ENCODE measurements at regions not wholly inside any gene's neighbourhood (a gene's known extent, or its start where the extent isn't known, plus 50 kb on each side); places are given as distances from the start of the nearest gene placed in this dataset.
"Not testable (repeated sequence)": the region's sequence is repeated elsewhere in the genome, so short reads cannot be mapped to it uniquely, and the experiment has no call there.

DNA sequence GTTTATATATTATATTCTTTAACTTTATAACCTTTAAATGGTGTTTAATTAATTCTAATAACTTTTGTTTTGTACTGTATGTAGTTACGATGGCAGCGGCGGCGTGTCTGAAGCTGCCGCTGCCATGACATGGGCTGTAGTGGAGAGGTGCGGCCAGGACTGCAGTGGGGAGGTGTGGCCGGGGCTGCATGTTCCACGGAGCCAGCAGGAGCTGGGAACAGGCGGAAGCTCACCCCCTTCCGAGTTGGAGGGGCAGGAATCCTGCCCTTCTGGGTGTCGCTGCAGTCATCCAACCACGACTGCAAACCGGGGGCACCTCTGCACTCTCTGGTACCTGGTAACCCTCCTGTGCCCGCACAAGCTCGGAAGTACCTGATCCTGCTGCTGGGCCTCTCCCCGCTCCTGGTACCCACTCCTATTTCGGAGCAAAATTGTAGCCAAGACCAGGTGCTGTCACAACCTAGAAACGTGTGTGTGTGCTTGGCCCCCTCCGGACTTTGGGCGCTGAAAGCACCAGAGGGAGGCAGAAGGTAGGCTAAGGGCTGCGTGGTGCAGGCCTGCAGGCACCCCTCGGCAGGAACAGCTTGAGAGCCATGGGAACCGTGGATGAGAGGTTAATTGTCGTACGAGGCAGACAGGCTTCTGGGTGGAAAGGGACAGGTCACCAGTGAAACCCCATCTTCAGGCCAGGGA is 1329.7 kb upstream of the SLC39A10 start:
- no peak for DNase-seq

DNA sequence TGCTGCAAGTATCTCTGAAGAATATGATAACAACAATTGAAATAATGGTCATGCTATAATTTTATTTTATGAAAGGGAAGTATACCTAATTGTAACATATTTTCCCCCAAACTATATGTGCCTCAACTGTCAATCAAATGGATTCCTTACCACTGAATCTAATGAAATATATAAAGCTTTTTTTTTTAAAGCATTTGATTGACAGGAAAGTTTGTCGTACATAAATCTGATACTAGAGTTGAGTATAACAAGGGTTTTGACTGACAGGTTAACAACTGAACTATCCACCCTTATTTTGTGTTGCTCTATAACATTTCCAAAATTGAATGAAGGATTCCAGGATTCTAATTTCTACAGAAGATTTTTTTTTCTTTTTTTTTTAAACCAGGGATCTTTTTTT is 1333.3 kb upstream of the SLC39A10 start:
- no peak for DNase-seq

DNA sequence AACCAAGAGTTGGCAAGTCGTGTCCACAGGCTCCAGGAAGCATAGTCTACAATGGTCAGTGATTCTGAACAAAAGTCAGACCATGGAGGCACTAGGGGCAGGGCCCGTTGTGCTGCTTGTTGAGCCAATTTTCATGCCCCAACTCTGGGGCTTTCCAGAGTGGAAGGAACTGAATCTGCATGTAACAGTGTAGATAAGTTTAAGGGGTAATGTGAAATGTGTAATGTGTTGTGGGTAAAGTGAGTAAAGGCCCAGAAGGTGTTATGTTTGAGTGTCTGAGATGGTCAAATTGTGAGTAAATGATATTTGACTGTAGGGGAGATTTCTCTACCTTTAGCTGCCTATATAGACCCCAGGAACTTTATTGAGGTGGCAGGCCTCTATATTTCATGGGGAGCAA is 1336.5 kb upstream of the SLC39A10 start:
- no peak for DNase-seq

DNA sequence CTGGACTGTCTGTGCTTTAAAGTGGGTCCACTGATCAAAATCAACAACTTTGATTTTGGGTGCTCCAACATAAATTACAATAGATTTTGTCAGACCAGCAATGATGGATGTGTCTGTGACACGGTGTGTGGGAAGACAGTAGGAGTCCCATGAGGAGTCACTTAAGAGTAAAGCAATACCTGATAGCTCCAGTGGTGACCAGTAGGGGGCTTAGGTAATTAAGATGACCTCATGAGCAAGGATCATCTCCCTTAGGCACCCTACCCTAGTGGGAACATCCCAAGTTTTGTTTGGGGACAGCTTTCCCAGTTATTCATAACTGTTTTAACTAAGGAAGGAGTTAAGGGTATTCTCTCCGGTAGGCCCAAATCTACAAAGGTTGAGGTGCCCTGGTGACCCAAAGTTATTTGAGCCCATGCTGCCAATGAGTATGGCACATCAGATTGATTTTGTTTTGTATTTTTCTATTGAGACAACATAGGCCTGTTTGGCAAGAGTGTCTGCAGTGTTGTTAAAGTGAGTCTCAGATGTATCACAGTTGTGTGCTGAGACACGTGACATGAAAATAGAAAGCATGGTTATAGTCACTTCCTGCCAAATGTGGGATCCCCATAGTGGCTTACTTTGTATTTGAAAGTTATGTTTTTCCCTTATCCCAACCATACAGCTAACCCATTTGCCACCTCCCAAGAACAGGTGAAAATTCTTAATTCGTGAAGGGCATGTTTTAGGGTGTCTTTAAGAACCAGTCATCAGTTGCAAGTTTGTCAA is 1337.6 kb upstream of the SLC39A10 start:
- DNase-seq = no peak

DNA sequence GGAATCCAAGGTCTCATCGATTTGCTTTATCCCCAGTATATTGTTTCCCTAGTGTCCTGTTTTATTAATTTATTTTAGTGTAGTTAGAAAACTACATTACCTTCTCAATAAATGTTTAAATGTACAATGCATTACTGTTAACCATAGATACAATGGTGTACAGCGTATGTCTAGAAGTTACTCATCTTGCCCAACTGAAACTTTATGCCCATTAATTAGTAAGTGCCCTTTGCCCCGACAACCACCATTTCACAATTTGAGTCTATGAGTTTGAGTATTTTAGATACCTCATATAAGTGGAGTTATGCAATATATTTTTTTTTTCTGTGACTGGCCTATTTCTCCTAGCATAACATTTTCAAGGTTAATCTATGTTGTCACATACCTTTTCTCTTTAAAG is 1343.0 kb upstream of the SLC39A10 start:
- DNase-seq = no peak

DNA sequence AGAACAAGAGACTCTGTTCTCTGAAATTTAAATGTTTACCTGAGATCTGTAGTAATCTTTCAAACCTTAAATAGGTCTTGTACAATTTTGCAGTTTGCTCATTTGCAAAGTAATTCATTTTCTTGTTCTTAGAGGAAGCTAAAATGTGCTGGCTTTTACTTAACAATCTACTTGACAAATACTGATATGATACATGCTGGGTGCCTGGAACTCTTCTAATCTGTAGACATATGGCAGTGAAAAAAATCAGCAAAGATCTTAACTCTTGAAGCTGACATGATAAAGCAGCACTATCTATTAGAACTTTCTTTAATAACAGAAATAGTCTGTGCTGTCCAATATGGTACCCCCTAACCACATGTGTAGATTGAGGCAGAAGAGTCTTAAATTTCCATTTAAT is 1352.8 kb upstream of the SLC39A10 start:
- DNase-seq = no peak

DNA sequence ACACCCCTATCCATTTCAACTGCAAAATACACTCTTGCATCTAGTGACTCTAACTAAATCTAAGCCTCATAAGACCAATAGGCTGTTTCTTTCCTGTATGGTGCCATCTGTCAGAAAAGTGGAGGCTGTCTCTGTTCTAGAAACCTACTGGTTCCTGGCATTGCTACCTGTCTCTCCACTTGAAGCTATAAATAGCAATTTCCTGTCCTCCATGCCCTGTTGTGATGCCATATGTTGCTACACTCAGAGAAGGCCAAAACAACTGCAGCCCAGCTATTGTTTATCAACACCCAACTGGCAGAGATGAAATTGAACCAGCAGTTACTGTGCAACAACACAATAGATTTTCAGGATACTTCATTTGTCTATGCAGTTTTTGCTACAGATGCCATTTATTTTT is 1355.1 kb upstream of the SLC39A10 start:
- DNase-seq = peak; percentile 8

DNA sequence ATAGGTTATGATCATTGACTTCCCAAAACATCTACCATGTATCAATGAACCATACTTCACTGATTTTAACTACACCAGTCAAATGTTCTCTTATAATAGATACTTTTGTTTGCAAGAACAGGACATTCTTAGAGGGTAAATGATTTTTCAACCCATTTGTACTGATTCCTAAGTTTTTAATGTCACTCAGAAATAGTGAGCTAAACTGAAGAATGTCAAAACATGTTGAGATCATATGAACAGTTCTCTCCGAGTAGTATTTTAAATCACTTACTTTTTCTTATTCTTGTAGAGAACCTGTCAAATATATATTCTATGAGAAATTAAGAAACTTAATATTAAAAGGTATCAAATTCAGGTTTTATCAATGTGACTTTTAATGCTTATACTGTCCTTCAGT is 1362.9 kb upstream of the SLC39A10 start:
- DNase-seq = no peak

DNA sequence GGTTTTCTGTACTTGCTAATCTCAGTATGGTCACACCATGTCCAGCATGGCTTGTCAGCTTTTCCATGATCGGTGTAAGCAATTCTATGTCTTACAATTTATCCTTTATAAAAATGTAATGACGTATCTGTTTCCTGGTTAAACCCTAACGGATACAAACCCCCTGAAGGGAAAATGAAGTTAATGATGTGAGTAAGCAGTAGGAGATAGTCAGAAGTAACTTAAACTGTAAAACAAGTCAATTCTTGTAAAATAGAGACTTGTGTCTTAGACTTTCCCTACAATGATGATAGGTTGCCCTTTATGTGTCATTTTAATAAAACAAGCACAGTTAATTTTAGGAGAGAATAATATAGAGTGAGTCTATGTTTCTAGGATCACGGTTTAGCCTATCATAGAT is 1365.9 kb upstream of the SLC39A10 start:
- no peak for DNase-seq

DNA sequence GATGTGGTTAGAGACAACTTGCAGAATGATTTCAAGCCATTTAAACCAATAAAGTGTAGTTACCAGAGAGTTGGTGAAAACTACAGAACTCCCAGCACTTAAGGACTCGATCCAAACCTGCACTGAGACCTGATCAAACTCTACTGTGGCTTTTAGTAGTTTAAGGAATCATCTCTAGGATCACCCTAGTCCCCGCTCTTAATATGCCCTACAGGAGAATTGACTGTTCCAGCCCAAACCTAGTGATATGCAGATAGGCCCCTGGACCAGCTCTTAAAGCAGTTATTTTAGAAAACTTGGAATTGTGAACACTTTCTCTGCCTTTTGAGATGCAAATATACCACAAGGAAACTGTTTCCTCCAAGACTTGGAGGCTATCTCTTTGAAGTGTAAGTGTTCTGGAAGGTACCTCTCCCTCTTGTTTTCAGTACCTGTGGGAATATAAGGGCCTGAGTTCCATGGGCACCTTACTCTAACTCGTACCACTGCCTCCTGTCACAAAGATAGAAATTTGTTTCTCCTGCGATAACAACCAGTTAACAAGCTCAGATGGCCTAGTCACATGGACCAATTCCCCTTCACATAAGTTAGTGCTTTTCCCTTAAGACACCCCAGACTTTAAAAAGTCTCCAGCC is 1367.2 kb upstream of the SLC39A10 start:
- no peak for DNase-seq

DNA sequence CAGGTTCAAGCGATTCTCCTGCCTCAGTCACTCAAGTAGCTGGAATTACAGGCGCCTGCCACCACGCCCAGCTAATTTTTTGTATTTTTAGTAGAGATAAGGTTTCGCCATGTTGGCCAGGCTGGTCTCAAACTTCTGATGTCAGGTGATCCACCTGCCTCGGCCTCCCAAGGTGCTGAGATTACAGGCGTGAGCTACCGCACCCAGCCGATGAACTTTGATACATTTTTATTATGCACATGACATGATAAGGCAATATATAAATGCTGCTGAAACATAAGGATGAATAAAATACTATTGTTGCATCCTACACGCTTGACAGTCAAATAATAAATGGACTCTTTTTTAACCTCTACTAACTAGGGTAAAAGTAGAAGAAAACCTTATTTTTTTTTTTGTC is 1380.4 kb upstream of the SLC39A10 start:
- not testable (repeated sequence) for DNase-seq

DNA sequence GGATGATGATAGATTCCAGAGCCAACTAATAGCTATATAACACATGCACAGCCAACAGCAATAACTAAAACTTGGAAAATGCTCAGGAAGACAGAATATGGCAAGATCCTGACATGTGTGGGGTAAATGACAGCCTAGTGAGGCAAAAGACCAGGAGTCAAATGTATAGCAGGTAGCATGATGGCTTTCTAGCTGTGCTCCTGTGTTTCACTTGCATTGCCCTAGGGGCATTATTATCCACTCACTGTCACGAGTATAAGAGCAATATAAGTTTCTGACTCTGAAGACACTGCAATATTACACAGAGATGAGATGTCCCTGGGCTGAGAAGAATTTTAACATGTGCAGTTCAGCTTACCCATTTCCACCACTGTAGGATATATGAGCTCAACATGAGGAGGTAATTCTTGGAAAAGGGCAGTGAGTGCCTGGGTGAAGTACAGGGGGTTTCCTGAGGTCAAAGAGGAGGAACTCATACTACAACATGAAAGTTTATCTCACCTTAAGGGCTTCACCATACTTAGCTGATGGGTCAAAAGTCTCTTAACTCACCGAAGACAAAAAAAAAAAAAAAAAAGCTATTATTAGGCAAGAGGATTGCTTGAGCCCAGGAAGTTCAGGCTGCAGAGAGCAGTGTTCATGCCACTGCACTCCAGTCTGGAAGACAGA is 1385.6 kb upstream of the SLC39A10 start:
- DNase-seq = no peak

DNA sequence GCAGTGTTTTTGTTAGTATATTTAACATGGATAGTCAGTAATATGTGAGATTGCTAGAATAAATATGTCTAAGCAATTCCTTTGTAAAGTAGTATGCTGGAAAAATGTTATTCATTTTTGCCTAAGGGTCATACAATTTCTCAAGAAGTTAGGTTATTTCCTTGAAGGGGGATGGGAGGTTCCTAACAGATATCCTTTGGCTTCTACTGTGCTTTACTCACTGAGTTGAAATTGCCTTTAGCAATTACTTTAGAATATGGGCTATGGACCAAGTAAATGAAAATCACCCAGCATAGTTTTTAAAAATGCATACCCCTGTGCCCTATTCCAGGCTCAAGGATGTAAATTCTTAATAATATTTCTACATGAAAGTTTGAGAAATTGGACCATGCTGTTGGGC is 1386.4 kb upstream of the SLC39A10 start:
- DNase-seq = no peak

DNA sequence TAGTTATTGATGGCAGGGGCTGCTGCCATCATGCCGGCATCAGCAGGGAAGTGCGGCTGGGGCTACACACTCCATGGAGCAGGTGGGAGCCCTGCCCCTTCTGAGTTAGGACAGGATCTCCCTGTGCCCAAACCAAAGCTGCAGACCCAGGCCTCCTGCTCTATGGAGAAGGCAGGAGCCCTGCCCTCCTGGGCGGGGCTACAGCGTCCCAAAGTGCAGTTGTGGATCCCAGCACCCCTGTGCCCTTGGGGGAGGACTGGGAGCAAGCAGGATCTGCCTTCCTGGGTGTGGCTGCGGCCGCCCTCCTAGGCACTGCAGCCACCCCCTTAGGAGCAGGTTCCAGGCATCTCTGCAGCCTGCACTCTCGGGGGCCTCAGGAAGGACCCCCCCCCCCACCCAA is 1392.4 kb upstream of the SLC39A10 start:
- no peak for DNase-seq

DNA sequence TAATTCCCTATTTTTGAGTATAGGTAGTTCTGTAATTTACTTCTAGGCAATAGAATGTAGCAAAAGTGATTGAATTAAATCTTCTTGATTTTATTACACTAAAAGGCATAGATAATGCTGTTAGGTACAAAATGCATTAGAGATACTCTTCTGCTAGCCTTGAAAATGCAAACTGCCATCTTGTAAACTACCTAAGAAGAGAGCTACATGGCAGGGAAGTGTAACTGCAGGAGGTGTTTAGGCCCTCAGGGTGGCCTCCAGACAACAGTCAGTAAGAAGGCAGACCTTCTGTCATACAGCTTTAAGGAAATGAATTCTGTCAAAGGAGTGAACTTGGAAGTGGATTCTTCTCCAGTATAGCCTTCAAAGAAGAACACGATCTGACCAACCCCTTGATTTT is 1396.8 kb upstream of the SLC39A10 start:
- no peak for DNase-seq

DNA sequence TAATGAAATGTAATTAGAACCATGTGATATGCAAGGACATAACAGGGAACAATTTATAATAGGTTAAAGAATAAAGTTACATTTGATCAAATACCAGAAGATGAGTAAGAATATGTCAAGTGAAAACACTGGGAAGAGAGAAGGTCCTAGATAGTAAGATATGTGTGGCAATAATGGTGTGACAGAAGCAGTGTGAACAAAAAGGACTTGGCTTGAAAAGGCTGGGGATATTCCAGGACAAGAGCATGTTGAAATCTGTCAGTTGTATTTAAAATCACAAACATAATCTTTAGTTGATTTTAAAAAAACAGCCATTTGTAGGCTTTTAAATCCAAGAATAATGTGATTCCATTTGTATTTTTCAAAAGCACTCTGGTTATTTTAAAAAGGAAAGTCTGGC is 1399.9 kb upstream of the SLC39A10 start:
- no peak for DNase-seq

DNA sequence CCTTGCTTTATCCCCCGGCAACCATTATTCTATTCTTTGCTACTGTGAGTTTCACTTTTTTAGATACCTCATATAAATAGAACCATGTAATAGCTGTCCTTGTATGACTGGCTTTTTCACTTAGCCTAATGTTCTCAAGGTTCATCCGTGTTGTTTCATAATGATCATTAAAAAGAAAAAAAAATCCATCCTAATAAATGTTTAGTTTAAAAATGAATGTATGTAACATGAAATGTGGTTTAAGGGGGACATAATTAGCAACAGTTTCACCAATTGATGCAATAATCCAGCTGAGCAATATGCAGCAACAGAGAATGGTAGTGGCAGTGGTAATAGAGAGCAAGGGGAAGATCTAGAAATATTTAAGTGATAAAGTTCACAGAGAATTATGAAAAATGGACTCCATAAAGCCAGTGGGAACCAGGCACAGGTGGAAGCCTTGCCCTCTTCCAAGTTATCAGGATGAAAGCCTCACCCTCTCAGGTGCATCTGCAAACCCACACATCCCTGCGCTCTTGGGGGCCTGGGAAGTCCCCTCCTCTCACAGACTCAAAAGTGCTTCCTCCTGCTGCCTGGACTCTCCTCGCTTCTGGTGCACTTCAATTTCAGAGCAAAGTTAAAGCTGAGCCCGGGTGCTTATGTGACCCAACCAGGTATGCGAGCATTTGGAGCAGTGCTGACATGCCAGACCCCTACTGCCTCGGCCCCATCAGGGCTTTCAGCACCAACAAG is 1403.3 kb upstream of the SLC39A10 start:
- DNase-seq = no peak

DNA sequence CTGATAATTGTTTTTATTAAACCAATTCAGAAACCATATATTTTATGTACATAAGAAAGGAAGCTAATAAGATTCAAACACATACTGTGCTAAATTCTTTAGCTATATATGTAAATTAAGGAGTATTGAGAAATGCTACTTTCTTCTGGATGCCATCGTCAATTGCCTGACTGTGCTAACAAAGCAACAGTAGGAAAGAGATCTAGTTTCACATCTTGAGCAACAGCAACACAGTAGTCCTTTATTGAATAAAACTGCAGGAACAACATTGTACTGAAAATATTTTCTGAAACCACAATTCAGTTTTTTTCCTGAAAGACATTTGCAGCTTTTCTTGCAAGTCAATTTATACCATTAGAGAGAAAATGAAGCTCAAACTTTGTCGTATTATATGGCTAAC is 1404.9 kb upstream of the SLC39A10 start:
- no peak for DNase-seq

DNA sequence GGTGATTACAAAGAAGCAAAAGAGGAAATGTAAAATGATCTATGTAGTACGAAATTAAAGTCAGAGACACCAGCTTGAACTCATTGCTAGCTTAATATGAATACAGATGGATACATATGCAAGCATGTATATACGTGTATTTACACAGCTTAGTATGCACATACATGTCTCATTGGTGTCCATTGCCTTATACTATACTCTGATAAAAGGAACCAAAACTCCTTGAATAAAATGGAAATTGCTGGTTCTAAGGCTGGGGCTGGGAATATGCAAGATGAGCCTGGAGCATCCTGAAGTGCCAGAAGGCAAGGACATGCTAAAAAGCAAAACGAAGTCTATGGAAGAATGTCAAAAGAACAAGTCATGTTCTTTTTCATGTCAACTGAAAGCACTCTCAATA is 1424.4 kb upstream of the SLC39A10 start:
- no peak for DNase-seq

DNA sequence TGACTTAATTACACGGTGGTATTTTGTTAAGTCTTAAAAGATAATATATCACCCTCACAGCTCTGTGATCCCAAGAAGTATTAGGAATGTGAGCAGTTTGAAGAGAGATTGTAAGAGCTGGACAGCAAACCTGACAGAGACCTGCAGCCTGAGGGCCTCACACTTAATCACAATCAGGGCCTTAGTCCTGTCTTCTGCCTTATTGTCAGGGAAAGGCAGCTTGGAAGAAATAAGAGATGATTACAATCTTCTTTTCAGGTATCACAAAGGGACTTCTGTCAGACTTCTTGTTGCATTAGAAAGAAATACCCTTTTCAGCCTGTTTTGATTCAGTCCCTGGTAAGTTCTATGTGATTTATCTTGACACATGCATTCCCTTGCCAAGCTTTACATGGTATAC is 1433.8 kb upstream of the SLC39A10 start:
- DNase-seq = no peak

DNA sequence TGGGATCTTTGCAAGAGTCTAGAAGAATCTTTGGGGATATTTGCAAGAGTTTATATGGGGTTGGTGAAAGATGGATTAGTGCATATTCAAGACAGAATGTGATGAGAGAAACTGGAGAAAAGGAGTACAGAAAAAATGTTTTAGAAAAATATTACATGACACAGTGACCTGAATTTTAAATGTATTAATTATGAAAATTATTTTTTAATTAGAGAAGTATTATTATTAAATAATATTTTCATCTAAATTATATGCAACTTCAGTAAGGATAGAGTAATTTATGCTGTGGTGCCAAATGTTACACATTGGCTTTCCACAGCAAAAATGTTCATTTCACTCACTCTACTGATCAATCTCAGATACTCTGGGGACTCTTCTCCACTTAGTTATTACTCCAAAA is 1442.8 kb upstream of the SLC39A10 start:
- no peak for DNase-seq

DNA sequence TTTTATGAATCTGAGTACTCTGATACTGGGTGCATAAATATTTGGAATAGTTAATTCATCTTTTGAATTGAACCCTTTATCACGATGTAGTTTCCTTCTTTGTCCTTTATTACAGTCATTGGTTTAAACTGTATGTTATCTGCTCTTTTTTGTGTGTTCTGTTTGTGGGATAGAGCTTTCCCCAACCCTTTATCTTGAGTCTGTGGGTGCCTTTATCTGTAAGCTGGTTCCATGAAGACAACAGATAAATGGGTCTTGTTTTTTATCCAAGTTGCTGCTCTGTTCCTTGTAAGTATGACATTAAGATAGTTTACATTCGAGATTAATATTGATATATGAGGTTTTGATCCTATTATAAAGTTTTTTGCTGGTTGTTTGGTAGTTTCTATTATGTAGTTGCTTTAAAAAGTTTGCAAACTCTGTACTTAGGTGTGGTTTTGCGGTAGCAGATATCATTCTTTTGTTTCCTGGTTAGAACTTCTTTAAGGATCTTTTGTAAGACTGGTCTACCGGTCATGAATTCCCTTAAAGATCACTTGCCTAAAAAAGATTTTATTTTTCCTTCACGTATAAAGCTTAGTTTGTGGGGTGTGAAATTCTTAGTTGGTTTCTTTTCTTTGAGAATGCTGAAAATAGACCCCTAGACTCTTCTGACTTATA is 1451.3 kb upstream of the SLC39A10 start:
- no peak for DNase-seq

DNA sequence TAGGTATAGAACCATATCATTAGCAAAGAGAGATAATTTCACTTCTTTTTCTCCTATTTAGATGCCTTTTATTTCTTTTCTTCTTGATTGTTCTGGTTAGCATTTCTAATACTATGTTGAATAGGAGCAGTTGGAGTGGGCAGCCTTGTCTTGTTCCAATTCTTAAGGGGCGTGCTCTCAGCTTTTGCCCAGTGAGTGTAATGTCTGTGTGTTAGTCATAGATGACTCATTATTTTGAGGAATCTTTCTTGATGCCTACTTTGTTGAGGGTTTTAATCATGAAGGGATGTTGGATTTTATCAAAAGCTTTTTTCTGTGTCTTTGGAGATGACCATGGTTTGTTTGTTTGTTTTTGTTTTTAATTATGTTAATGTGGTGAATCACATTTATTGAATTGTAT is 1453.1 kb upstream of the SLC39A10 start:
- no peak for DNase-seq
